GM12874 (cell line): ENCODE measurements at regions not wholly inside any gene's neighbourhood (a gene's known extent, or its start where the extent isn't known, plus 50 kb on each side); places are given as distances from the start of the nearest gene placed in this dataset.

Source experiments
- CTCF ChIP-seq: IDR thresholded peaks from 2 replicates; pipeline ENCODE4 v1.5.1; 2011; ENCODE audit warnings: low read depth, mild to moderate bottlenecking, control low read depth, low read length, moderate library complexity; ENCODE audit not compliant: insufficient read depth

- TF ChIP-seq CTCF: no peak
Measured at GRCh38 chr5:27516437-27516836, 478.1 kb upstream of the CDH9 start.

GRCh38 chr5:27511061-27511460 is 472.7 kb upstream of the CDH9 start:
- no peak for TF ChIP-seq CTCF

GRCh38 chr5:27503813-27504212 is 465.4 kb upstream of the CDH9 start:
- no peak for TF ChIP-seq CTCF

GRCh38 chr5:27502236-27502635 is 463.9 kb upstream of the CDH9 start:
- no peak for TF ChIP-seq CTCF

GRCh38 chr5:27497491-27497890 is 459.1 kb upstream of the CDH9 start:
- TF ChIP-seq CTCF: no peak

- TF ChIP-seq CTCF: no peak
Measured at GRCh38 chr5:27494887-27495286, 456.5 kb upstream of the CDH9 start.

GRCh38 chr5:27491746-27492439 is 453.5 kb upstream of the CDH9 start:
- TF ChIP-seq CTCF: no peak
